ENCODE measurements at regions not wholly inside any gene's neighbourhood (a gene's known extent, or its start where the extent isn't known, plus 50 kb on each side); places are given as distances from the start of the nearest gene placed in this dataset.

- no peak for TF ChIP-seq EP300 (IDR thresholded peaks at IDR 0.05)
- no peak for TF ChIP-seq CTCF (IDR thresholded peaks at IDR 0.05)
- TF ChIP-seq POLR2AphosphoS5 (IDR thresholded peaks at IDR 0.05), result no peak
- no peak for TF ChIP-seq POLR2A (IDR thresholded peaks at IDR 0.05)
Measured at GRCh38 chrX:6679550-6679949, 144.6 kb upstream of the VCX3A start.
